K562 (cell line): ENCODE measurements at regions not wholly inside any gene's neighbourhood (a gene's known extent, or its start where the extent isn't known, plus 50 kb on each side); places are given as distances from the start of the nearest gene placed in this dataset.
"Not testable (repeated sequence)": the region's sequence is repeated elsewhere in the genome, so short reads cannot be mapped to it uniquely, and the experiment has no call there.

Experiments used
- ATAC-seq: fragments of 200-7000 bp; cut with Tn5 transposase; 3 replicates; pipeline ENCODE4 v1.9.1; 2020; ENCODE audit warnings: moderate library complexity
- BruUV-seq: library from RNA; stranded (reverse); fragments of 400-500 nt; replicated peaks from 2 replicates; lab custom pipeline; 2021; lab: Mats Ljungman, UMichigan
- CTCF ChIA-PET: fragments of 300-600 bp; formaldehyde crosslinking; extraction: SDS; loops from one replicate; lab custom pipeline; 2021; ENCODE audit warnings: low intra/inter-chr PET ratio; lab: Yijun Ruan, JAX
- POLR2A ChIA-PET: fragments of 300-600, 350-650 bp; sonication (Branson Sonifier 250); formaldehyde crosslinking; extraction: SDS; loops from one replicate; lab custom pipeline; 2021; ENCODE audit warnings: antibody characterized with exemption, inconsistent platforms; lab: Yijun Ruan, JAX
- DNase-seq, 4 experiments: peaks; one replicate each; pipeline versions ENCODE4 v3.0.0 to v3.0.0-alpha.2; 2011 to 2018; ENCODE audit warnings: low spot score in 3 of 4, mixed read lengths in 3 of 4; ENCODE audit errors: extremely low read depth in 1 of 4
- FAIRE-seq: peaks from 2 replicates; lab custom pipeline; 2011; peaks lifted over from hg19 to GRCh38; lab: Jason Lieb, UNC
- H2AFZ ChIP-seq: 2 replicates; pipeline ENCODE4 v1.6.0; 2011; ENCODE audit warnings: low read depth, low read length, control low read depth, inconsistent platforms
- H3K27ac ChIP-seq: fragments of 200-600 bp; 3 replicates; pipeline ENCODE4 v1.8.0; 2011; ENCODE audit warnings: low read depth, mild to moderate bottlenecking, control low read depth, inconsistent platforms, low read length, moderate library complexity, mixed read lengths; ENCODE audit errors: extremely low read depth
- H3K27me3 ChIP-seq, 2 experiments: fragments of 300-600 bp in 1 of 2; 2 replicates in 1 of 2; 3 replicates in 1 of 2; pipeline versions ENCODE4 v1.6.0 to v1.8.0; 2011; ENCODE audit warnings: inconsistent platforms in 2 of 2, low read length in 2 of 2, mild to moderate bottlenecking in 1 of 2, mixed read lengths in 1 of 2, moderate library complexity in 1 of 2; ENCODE audit not compliant: control insufficient read depth in 2 of 2, insufficient read depth in 2 of 2
- H3K36me3 ChIP-seq: fragments of 300-600 bp; 3 replicates; pipeline ENCODE4 v1.8.0; 2011; ENCODE audit warnings: mild to moderate bottlenecking, low read length, inconsistent platforms; ENCODE audit not compliant: control insufficient read depth, insufficient read depth
- H3K4me1 ChIP-seq, 2 experiments: fragments of 200-600 bp in 1 of 2; replicated peaks in 1 of 2; 2 replicates in 1 of 2; 3 replicates in 1 of 2; pipeline versions ENCODE4 v1.5.1 to v1.8.0; 2011; ENCODE audit warnings: inconsistent platforms in 2 of 2, low read length in 2 of 2, mild to moderate bottlenecking in 1 of 2, mixed read lengths in 1 of 2, moderate library complexity in 1 of 2; ENCODE audit not compliant: control insufficient read depth in 2 of 2, insufficient read depth in 2 of 2
- H3K4me2 ChIP-seq: 2 replicates; pipeline ENCODE4 v1.6.1; 2011; ENCODE audit warnings: low read length, control low read depth, inconsistent platforms, mixed read lengths; ENCODE audit not compliant: insufficient read depth
- H3K4me3 ChIP-seq: fragments of 200-600 bp; sonication (generic), shearing (Covaris generic); 2 replicates; pipeline ENCODE4 v1.5.1; 2016; ENCODE audit warnings: control low read depth, inconsistent platforms
- H3K79me2 ChIP-seq: fragments of 200-600 bp; 3 replicates; pipeline ENCODE4 v1.8.0; 2011; ENCODE audit warnings: low read length, inconsistent platforms; ENCODE audit not compliant: control insufficient read depth, insufficient read depth
- H3K9ac ChIP-seq, 2 experiments: 2 replicates each; pipeline versions ENCODE4 v1.6.0 to v1.6.1; 2011; ENCODE audit warnings: low read depth in 2 of 2, low read length in 2 of 2, control low read depth in 1 of 2, inconsistent platforms in 1 of 2, mild to moderate bottlenecking in 1 of 2, mixed read lengths in 1 of 2; ENCODE audit not compliant: insufficient read depth in 1 of 2
- H3K9me1 ChIP-seq: one replicate; pipeline ENCODE4 v1.6.0; 2011; ENCODE audit warnings: inconsistent platforms, mild to moderate bottlenecking, low read length, moderate library complexity; ENCODE audit not compliant: control insufficient read depth, insufficient read depth
- H3K9me3 ChIP-seq: replicated peaks from 2 replicates; pipeline ENCODE4 v1.5.1; 2011; ENCODE audit warnings: low read depth, low read length, inconsistent platforms; ENCODE audit not compliant: control insufficient read depth, insufficient read depth
- H4K20me1 ChIP-seq: replicated peaks from 2 replicates; pipeline ENCODE4 v1.6.1; 2011; ENCODE audit warnings: low read length, inconsistent platforms, mixed read lengths; ENCODE audit not compliant: control insufficient read depth, insufficient read depth
- HSF4 ChIP-seq: fragments of 250-450 bp; sonication (Bioruptor Pico); IDR thresholded peaks from 2 replicates; pipeline ENCODE4 v2.1.2; 2022; ENCODE audit warnings: mild to moderate bottlenecking, moderate library complexity, borderline replicate concordance
- ZNF311 ChIP-seq: fragments of 250-450 bp; sonication (Bioruptor Pico); IDR thresholded peaks from 2 replicates; pipeline ENCODE4 v1.4.0; 2020; ENCODE audit warnings: mild to moderate bottlenecking, moderate library complexity
- ZNF707 ChIP-seq: fragments of 250-450 bp; sonication (Bioruptor Pico); conservative IDR thresholded peaks from 2 replicates; pipeline ENCODE4 v1.8.0; 2022; ENCODE audit warnings: inconsistent platforms, mild to moderate bottlenecking, moderate library complexity
- WGBS: fragments of 100-300 bp; shearing (Covaris generic); methylation state at CpG from one replicate; pipeline ENCODE4 v1.1.6; 2016; ENCODE audit warnings: low coverage, mixed read lengths; ENCODE audit not compliant: insufficient coverage; ENCODE audit errors: missing lambda C conversion rate; 5-methylcytosine and 5-hydroxymethylcytosine counted together
- in situ Hi-C: fragments of 300-500 bp; cut with MboI; formaldehyde crosslinking; loops from 4 replicates; pipeline ENCODE4 v1.15.0; 2018; ENCODE audit warnings: inconsistent platforms, mixed read lengths
- intact Hi-C: fragments of 100-400 bp; cut with micrococcal nuclease; formaldehyde crosslinking; loops from 2 replicates; pipeline ENCODE4 v1.14.2; 2022
- TF ChIP-seq, protein P1 (sequence below): sonication (generic); formaldehyde crosslinking; IDR thresholded peaks from 2 replicates; pipeline ENCODE4 v1.8.0; 2022; ENCODE audit warnings: mild to moderate bottlenecking, low read depth, missing genetic modification reagents

DNA sequence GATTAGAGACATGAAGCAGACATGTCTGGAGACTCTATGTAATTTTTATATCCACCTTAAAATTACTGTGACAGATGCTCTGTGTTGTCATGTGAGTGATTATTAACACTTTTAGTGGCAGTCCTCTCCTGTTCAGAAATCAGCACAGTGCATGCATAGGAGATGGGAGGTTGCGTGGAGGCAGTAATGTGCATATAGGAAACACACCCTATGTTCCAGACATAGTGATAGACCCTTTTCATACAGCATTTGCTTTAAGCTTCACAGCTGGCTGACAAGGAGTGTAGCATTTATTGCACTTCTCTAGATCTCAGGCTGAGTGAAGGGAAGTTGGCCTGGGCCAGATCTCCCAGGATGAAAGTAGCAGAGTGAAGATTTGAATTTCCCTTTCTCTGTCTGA, 102.3 kb upstream of the SYN3 start (continued):
- TF ChIP-seq, protein P1, sequence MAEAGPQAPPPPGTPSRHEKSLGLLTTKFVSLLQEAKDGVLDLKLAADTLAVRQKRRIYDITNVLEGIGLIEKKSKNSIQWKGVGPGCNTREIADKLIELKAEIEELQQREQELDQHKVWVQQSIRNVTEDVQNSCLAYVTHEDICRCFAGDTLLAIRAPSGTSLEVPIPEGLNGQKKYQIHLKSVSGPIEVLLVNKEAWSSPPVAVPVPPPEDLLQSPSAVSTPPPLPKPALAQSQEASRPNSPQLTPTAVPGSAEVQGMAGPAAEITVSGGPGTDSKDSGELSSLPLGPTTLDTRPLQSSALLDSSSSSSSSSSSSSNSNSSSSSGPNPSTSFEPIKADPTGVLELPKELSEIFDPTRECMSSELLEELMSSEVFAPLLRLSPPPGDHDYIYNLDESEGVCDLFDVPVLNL (CRISPR knock-in tag): no peak
- TF ChIP-seq ZNF311: no peak
- TF ChIP-seq HSF4 (CRISPR knock-in tag): no peak

DNA sequence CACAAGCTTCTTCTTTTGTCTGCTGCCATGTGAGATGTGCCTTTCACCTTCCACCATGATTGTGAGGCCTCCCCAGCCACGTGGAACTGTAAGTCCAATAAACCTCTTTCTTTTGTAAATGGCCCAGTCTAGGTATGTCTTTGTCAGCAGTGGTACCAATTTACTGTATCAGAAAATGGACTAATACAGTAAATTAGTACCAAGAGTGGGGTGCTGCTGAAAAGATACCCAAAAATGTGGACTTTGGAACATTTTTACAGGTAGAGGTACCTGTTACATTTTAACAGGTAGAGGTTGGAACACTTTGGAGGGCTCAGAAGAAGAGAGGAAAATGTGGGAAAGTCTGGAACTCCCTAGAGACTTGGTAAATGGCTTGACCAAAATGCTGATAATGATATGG, 96.8 kb upstream of the SYN3 start:
- TF ChIP-seq ZNF707: peak; percentile 66
- TF ChIP-seq, all 486 proteins: peak for 1; not testable (repeated sequence) for 485
- H3K9me3 ChIP-seq, H3K79me2 ChIP-seq, H3K4me3 ChIP-seq, H3K4me1 ChIP-seq, H3K4me2 ChIP-seq, DNase-seq, in situ Hi-C loops, ATAC-seq, H3K27me3 ChIP-seq, FAIRE-seq, H4K20me1 ChIP-seq, BruUV-seq, POLR2A ChIA-PET, H2AFZ ChIP-seq, H3K9ac ChIP-seq, CTCF ChIA-PET, H3K36me3 ChIP-seq, H3K9me1 ChIP-seq, H3K27ac ChIP-seq, intact Hi-C loops: not testable (repeated sequence)
- 0% methylated on average over 1 of the region's 1 CpG for WGBS
